ENCODE measurements at regions not wholly inside any gene's neighbourhood (a gene's known extent, or its start where the extent isn't known, plus 50 kb on each side); places are given as distances from the start of the nearest gene placed in this dataset.

DNA sequence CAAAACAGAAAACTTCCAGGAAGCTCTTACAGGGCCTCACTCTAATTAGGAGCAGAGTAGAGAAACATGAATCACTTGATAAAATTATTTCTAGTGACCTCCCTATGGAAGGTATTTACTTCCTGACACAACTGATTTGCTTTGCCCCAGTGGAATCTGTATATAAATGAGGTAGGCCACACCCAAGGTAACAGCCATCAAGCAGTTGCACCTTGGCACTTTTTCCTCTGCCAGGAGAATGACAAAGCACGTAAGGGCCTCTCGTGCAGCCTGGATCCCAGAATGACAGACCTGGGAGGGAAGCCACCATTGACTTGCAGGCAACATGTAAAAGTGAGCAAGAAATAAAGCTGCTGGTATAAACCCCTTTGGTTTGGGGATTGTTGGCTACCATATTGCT is 620.0 kb upstream of the SLC39A10 start:
- TF ChIP-seq, protein P1, sequence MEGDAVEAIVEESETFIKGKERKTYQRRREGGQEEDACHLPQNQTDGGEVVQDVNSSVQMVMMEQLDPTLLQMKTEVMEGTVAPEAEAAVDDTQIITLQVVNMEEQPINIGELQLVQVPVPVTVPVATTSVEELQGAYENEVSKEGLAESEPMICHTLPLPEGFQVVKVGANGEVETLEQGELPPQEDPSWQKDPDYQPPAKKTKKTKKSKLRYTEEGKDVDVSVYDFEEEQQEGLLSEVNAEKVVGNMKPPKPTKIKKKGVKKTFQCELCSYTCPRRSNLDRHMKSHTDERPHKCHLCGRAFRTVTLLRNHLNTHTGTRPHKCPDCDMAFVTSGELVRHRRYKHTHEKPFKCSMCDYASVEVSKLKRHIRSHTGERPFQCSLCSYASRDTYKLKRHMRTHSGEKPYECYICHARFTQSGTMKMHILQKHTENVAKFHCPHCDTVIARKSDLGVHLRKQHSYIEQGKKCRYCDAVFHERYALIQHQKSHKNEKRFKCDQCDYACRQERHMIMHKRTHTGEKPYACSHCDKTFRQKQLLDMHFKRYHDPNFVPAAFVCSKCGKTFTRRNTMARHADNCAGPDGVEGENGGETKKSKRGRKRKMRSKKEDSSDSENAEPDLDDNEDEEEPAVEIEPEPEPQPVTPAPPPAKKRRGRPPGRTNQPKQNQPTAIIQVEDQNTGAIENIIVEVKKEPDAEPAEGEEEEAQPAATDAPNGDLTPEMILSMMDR (IDR thresholded peaks at IDR 0.05), result no peak
- Mint-ChIP-seq H3K36me3 (ENCODE audit: low read depth) (no peaks in the 10 kb centered on the region), H3K4me1 (no peaks in the 10 kb centered on the region), H3K27ac (no peak overlapping the region), H3K9me3 (no peaks in the 10 kb centered on the region), H3K27me3 (ENCODE audit: low read depth, poor library complexity) (no peaks in the 10 kb centered on the region), H3K4me3 (no peak overlapping the region)
- no peak for DNase-seq

DNA sequence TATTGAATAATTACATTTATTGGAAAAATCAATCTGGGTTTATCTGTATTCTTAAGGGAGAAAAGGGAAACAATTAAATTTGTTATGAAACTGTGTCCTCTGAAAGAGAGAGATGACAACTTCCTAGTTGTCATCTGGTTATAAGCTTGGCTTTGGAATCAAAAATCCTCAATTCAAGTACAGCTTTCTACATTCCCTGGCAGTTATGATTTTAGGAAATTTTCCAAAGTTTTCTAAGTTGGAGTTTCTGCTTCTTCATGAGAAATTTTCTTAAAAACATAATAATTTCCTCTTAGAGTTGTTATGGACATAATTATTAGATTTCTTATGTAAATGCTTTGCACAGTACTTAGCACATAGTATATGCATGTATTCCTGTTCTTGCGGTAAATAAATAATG is 625.6 kb upstream of the SLC39A10 start:
- Mint-ChIP-seq H3K4me1 (peaks cover 15% of the 10 kb centered on the region), H3K27ac (no peak overlapping the region)
- no peak for DNase-seq

DNA sequence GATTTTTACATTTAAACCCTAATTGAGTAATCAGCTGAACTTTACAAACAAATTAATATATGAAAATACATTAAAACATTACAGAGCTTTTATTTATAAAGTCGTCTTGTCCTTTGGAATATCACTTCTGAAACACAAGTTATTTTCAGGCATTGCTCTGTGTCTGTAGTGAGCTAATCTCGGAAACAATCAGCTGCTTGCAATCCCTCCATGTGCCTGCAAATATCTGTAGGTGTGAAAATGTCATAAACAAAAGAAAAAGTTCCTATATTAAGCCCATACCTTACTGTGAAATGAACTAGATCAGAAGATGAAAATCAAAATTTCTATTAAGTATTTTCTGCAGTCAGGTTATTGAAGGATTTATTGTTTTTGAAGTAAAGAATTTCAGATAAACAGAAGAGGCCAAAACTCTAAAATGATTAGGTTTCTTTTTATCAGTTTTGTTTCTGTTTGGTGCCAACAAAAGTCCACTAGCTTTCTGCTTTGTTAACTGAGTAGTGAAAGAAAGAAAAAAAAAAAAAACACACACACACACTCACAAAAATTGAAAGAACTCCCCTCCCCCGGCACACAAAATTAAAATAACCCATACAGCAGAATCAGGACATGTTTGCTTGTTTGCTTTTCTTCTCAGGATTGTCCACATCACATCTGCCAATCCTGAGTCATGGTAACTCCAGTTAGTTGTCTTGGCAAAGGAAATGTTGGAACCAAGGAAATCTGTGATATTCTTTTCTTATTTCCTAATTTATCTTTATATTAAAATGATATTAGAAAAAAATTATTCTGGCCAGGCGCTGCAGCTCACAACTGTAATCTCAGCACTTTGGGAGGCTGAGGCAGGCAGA is 627.0 kb upstream of the SLC39A10 start:
- no peak overlapping the region for H3K27ac Mint-ChIP-seq
- no peaks in the 10 kb centered on the region for H3K36me3 Mint-ChIP-seq (ENCODE audit: low read depth)
- H3K9me3 Mint-ChIP-seq, result no peaks in the 10 kb centered on the region
- H3K4me1 Mint-ChIP-seq, result peaks cover 15% of the 10 kb centered on the region
- no peak for DNase-seq
- TF ChIP-seq, protein P1 (IDR thresholded peaks at IDR 0.05), result no peak
- H3K27me3 Mint-ChIP-seq (ENCODE audit: low read depth, poor library complexity), result peaks cover 6% of the 10 kb centered on the region
- H3K4me3 Mint-ChIP-seq, result no peak overlapping the region

More for the DNA sequence above, 625.6 kb upstream of the SLC39A10 start:
- Mint-ChIP-seq H3K27me3 (ENCODE audit: low read depth, poor library complexity) (peaks cover 4% of the 10 kb centered on the region), H3K36me3 (ENCODE audit: low read depth) (no peaks in the 10 kb centered on the region), H3K4me3 (no peak overlapping the region), H3K9me3 (no peaks in the 10 kb centered on the region)
- TF ChIP-seq, protein P1 (IDR thresholded peaks at IDR 0.05), result no peak

DNA sequence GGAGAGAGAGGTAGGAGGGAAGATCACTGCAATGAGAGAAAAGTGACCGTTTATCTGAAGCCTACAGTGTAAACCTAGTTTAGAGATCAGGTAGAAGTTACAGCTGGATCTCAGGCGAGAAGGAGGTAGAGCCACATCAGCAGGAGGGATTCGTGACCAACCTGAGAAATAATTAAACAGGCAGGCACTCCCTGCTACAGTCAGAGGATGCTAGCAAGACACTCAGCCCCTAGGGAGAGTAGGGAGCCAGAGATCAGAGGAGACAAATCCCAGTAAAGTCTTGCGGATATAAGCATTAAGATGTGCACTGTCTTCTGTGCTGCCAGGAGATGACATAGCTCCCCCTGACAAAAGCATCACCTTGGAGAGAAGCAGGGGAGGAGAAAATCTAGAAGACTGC is 629.1 kb upstream of the SLC39A10 start:
- peaks cover 6% of the 10 kb centered on the region for H3K27me3 Mint-ChIP-seq (ENCODE audit: low read depth, poor library complexity)
- no peak for DNase-seq
- no peak overlapping the region for H3K4me3 Mint-ChIP-seq
- H3K27ac Mint-ChIP-seq, result no peak overlapping the region
- no peaks in the 10 kb centered on the region for H3K36me3 Mint-ChIP-seq (ENCODE audit: low read depth)
- peaks cover 15% of the 10 kb centered on the region for H3K4me1 Mint-ChIP-seq
- H3K9me3 Mint-ChIP-seq, result no peaks in the 10 kb centered on the region
- TF ChIP-seq, protein P1 (IDR thresholded peaks at IDR 0.05), result no peak

DNA sequence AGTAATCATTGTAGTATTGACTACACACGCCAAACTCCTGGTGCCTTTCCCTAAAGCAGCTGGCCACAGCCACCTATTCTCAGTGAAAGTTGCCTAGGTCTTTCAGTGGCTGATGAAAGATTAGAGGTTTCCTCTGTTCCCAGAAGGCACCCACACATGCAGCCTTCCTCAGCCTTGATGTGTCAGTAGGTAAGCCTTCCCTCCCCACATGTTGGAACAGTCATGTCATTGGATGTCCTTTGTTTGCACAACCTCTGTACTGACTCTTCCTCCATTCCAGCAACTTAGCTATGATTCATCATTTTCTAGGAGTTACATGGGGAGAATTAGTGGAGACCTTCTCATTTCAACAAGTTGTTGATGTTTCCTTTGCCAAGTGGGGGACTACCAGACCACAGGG is 630.8 kb upstream of the SLC39A10 start:
- TF ChIP-seq, protein P1 (IDR thresholded peaks at IDR 0.05), result no peak
- no peak for DNase-seq
- Mint-ChIP-seq H3K4me1 (peaks cover 15% of the 10 kb centered on the region), H3K27me3 (ENCODE audit: low read depth, poor library complexity) (peaks cover 6% of the 10 kb centered on the region), H3K36me3 (ENCODE audit: low read depth) (no peaks in the 10 kb centered on the region), H3K9me3 (no peaks in the 10 kb centered on the region), H3K4me3 (no peak overlapping the region), H3K27ac (no peak overlapping the region)

DNA sequence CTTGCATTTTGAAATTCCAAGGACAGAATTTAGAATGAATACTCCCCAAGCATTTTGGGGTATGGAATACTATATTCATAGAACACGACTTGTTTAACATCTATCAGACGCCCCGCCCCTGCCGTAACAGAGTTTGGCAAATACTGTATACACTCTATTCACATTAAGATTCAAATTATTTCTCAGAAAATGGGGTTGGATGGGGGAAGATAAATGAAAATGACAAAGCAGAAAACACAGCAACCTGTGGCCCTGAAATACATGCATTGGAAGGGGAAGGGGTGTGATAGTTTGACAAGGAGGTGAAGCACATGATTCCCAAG is 634.6 kb upstream of the SLC39A10 start:
- H3K27ac Mint-ChIP-seq, result no peak overlapping the region
- H3K9me3 Mint-ChIP-seq, result no peaks in the 10 kb centered on the region
- H3K27me3 Mint-ChIP-seq (ENCODE audit: low read depth, poor library complexity), result peaks cover 6% of the 10 kb centered on the region
- DNase-seq, result no peak
- no peak overlapping the region for H3K4me3 Mint-ChIP-seq
- H3K36me3 Mint-ChIP-seq (ENCODE audit: low read depth), result no peaks in the 10 kb centered on the region
- TF ChIP-seq, protein P1 (IDR thresholded peaks at IDR 0.05), result no peak
- peaks cover 6% of the 10 kb centered on the region for H3K4me1 Mint-ChIP-seq
